ENCODE measurements at regions not wholly inside any gene's neighbourhood (a gene's known extent, or its start where the extent isn't known, plus 50 kb on each side); places are given as distances from the start of the nearest gene placed in this dataset.

DNA sequence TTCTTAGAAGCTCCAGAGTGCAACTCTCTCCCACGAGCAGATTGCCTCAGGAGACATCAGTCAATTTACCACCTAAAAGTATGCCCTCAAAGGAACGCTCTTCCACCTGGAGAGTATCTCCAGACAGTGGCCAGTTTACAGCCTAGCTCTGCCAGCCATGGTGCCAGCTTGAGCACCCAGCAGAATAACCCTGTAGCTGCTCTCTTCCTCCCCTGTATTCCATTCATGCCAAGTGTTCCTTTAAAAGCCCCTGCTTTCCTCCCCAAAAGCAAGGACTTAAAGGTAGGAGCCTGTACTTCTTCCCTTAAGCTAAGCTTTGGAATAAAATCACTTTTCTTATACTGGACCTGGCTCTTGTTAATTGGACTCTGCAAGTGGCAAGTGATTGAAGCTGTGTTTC, 245.4 kb upstream of the TMEM132C start:
- TF ChIP-seq, protein P1, sequence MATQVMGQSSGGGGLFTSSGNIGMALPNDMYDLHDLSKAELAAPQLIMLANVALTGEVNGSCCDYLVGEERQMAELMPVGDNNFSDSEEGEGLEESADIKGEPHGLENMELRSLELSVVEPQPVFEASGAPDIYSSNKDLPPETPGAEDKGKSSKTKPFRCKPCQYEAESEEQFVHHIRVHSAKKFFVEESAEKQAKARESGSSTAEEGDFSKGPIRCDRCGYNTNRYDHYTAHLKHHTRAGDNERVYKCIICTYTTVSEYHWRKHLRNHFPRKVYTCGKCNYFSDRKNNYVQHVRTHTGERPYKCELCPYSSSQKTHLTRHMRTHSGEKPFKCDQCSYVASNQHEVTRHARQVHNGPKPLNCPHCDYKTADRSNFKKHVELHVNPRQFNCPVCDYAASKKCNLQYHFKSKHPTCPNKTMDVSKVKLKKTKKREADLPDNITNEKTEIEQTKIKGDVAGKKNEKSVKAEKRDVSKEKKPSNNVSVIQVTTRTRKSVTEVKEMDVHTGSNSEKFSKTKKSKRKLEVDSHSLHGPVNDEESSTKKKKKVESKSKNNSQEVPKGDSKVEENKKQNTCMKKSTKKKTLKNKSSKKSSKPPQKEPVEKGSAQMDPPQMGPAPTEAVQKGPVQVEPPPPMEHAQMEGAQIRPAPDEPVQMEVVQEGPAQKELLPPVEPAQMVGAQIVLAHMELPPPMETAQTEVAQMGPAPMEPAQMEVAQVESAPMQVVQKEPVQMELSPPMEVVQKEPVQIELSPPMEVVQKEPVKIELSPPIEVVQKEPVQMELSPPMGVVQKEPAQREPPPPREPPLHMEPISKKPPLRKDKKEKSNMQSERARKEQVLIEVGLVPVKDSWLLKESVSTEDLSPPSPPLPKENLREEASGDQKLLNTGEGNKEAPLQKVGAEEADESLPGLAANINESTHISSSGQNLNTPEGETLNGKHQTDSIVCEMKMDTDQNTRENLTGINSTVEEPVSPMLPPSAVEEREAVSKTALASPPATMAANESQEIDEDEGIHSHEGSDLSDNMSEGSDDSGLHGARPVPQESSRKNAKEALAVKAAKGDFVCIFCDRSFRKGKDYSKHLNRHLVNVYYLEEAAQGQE (IDR thresholded peaks at IDR 0.05; ENCODE audit: low read depth): no peak
- TF ChIP-seq EP300 (IDR thresholded peaks at IDR 0.05; ENCODE audit: borderline replicate concordance) (no peak), TCF12 (IDR thresholded peaks at IDR 0.05; ENCODE audit: low read depth) (no peak), TAF1 (IDR thresholded peaks at IDR 0.05; ENCODE audit: low read depth) (no peak), ZBTB7A (IDR thresholded peaks at IDR 0.05; ENCODE audit: low read depth) (no peak), RAD21 (IDR thresholded peaks at IDR 0.05; ENCODE audit: low read depth) (no peak), TEAD4 (IDR thresholded peaks at IDR 0.05) (no peak), CREB1 (IDR thresholded peaks at IDR 0.05; ENCODE audit: low read depth) (no peak), YY1 (IDR thresholded peaks at IDR 0.05; ENCODE audit: low read depth) (no peak), NFIC (IDR thresholded peaks at IDR 0.05) (no peak)
- TF ChIP-seq, protein P2, sequence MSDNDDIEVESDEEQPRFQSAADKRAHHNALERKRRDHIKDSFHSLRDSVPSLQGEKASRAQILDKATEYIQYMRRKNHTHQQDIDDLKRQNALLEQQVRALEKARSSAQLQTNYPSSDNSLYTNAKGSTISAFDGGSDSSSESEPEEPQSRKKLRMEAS (IDR thresholded peaks at IDR 0.05): no peak
- TF ChIP-seq, protein P3, sequence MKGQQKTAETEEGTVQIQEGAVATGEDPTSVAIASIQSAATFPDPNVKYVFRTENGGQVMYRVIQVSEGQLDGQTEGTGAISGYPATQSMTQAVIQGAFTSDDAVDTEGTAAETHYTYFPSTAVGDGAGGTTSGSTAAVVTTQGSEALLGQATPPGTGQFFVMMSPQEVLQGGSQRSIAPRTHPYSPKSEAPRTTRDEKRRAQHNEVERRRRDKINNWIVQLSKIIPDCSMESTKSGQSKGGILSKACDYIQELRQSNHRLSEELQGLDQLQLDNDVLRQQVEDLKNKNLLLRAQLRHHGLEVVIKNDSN (IDR thresholded peaks at IDR 0.05): no peak
